KMS-11 (cell line): ENCODE measurements at regions not wholly inside any gene's neighbourhood (a gene's known extent, or its start where the extent isn't known, plus 50 kb on each side); places are given as distances from the start of the nearest gene placed in this dataset.
"Not testable (repeated sequence)": the region's sequence is repeated elsewhere in the genome, so short reads cannot be mapped to it uniquely, and the experiment has no call there.

ENCODE experiments used
- H2AFZ ChIP-seq: fragments of 200-600 bp; sonication (generic); 2 replicates; pipeline ENCODE4 v1.6.1; 2016; ENCODE audit warnings: antibody characterized with exemption, mixed run types, low read depth
- H3K27ac ChIP-seq: fragments of 200-600 bp; sonication (generic); 2 replicates; pipeline ENCODE4 v1.6.1; 2016; ENCODE audit warnings: mild to moderate bottlenecking, mixed run types
- H3K27me3 ChIP-seq: fragments of 200-600 bp; sonication (generic); 2 replicates; pipeline ENCODE4 v1.6.1; 2017; ENCODE audit warnings: mild to moderate bottlenecking, low read depth, mixed run types, moderate library complexity; ENCODE audit not compliant: insufficient read depth
- H3K36me3 ChIP-seq: fragments of 200-600 bp; sonication (generic); 2 replicates; pipeline ENCODE4 v1.6.1; 2017; ENCODE audit warnings: mild to moderate bottlenecking, mixed run types; ENCODE audit not compliant: insufficient read depth
- H3K4me1 ChIP-seq: fragments of 200-600 bp; sonication (generic); 2 replicates; pipeline ENCODE4 v1.6.1; 2016; ENCODE audit warnings: mild to moderate bottlenecking, low read depth, mixed run types; ENCODE audit not compliant: poor library complexity, severe bottlenecking
- H3K4me2 ChIP-seq: fragments of 200-600 bp; sonication (generic); 2 replicates; pipeline ENCODE4 v1.7.0; 2016; ENCODE audit warnings: mild to moderate bottlenecking, mixed run types
- H3K4me3 ChIP-seq: fragments of 200-600 bp; sonication (generic); IDR thresholded peaks from 2 replicates; pipeline ENCODE4 v1.6.1; 2017; ENCODE audit warnings: low read depth, low read length, mixed read lengths; ENCODE audit not compliant: insufficient read depth
- H3K79me2 ChIP-seq: fragments of 200-600 bp; sonication (generic); 2 replicates; pipeline ENCODE4 v1.6.1; 2016; ENCODE audit warnings: low read depth, mixed run types; ENCODE audit not compliant: insufficient read depth
- H3K9ac ChIP-seq: fragments of 200-600 bp; sonication (generic); 2 replicates; pipeline ENCODE4 v1.6.1; 2016; ENCODE audit warnings: mild to moderate bottlenecking, mixed run types
- H4K20me1 ChIP-seq: fragments of 200-600 bp; sonication (generic); 2 replicates; pipeline ENCODE4 v1.6.1; 2016; ENCODE audit warnings: mild to moderate bottlenecking, mixed run types; ENCODE audit not compliant: insufficient read depth
- CTCF ChIP-seq: fragments of 200-600 bp; sonication (generic); conservative IDR thresholded peaks from 2 replicates; pipeline ENCODE4 v1.6.1; 2017; ENCODE audit warnings: low read depth, mild to moderate bottlenecking, antibody characterized with exemption, low read length, moderate library complexity, mixed read lengths

GRCh38 chr13:22938576-22938975 is 242.2 kb upstream of the SGCG start:
- Histone ChIP-seq H3K4me3 (no peak overlapping the region), H3K27ac (no peak overlapping the region), H3K27me3 (no peaks in the 10 kb centered on the region), H2AFZ (no peak overlapping the region), H3K4me1 (no peaks in the 10 kb centered on the region), H3K4me2 (no peak overlapping the region), H4K20me1 (no peaks in the 10 kb centered on the region), H3K36me3 (no peaks in the 10 kb centered on the region), H3K9ac (no peak overlapping the region), H3K79me2 (no peaks in the 10 kb centered on the region)
- no peak for TF ChIP-seq CTCF

- Histone ChIP-seq H2AFZ (no peak overlapping the region), H3K4me1 (no peaks in the 10 kb centered on the region), H3K4me3 (no peak overlapping the region), H3K27me3 (no peaks in the 10 kb centered on the region), H4K20me1 (no peaks in the 10 kb centered on the region), H3K79me2 (no peaks in the 10 kb centered on the region), H3K9ac (no peak overlapping the region), H3K36me3 (no peaks in the 10 kb centered on the region), H3K27ac (no peak overlapping the region), H3K4me2 (no peak overlapping the region)
- no peak for TF ChIP-seq CTCF
These were observed 241.6 kb upstream of the SGCG start for GRCh38 chr13:22939157-22939556.

GRCh38 chr13:22940090-22940710 is 240.6 kb upstream of the SGCG start:
- no peak overlapping the region for H3K27ac ChIP-seq
- no peaks in the 10 kb centered on the region for H3K79me2 ChIP-seq
- H3K36me3 ChIP-seq, result no peaks in the 10 kb centered on the region
- H4K20me1 ChIP-seq, result no peaks in the 10 kb centered on the region
- TF ChIP-seq CTCF, result no peak
- no peaks in the 10 kb centered on the region for H3K27me3 ChIP-seq
- H3K4me3 ChIP-seq, result no peak overlapping the region
- no peak overlapping the region for H2AFZ ChIP-seq
- H3K9ac ChIP-seq, result no peak overlapping the region
- no peaks in the 10 kb centered on the region for H3K4me1 ChIP-seq
- no peak overlapping the region for H3K4me2 ChIP-seq

- H3K4me3 ChIP-seq, result no peak overlapping the region
- H3K79me2 ChIP-seq, result no peaks in the 10 kb centered on the region
- no peak for TF ChIP-seq CTCF
- no peaks in the 10 kb centered on the region for H4K20me1 ChIP-seq
- H2AFZ ChIP-seq, result no peak overlapping the region
- no peaks in the 10 kb centered on the region for H3K4me1 ChIP-seq
- H3K9ac ChIP-seq, result no peak overlapping the region
- no peaks in the 10 kb centered on the region for H3K27me3 ChIP-seq
- no peaks in the 10 kb centered on the region for H3K36me3 ChIP-seq
- no peak overlapping the region for H3K27ac ChIP-seq
- no peak overlapping the region for H3K4me2 ChIP-seq
These were observed 240.0 kb upstream of the SGCG start for GRCh38 chr13:22940736-22941135.

- not testable (repeated sequence) for H3K27me3 ChIP-seq, H3K4me3 ChIP-seq, H4K20me1 ChIP-seq, H2AFZ ChIP-seq, H3K36me3 ChIP-seq, H3K4me2 ChIP-seq, H3K9ac ChIP-seq, H3K79me2 ChIP-seq, H3K27ac ChIP-seq, H3K4me1 ChIP-seq
These were observed 239.3 kb upstream of the SGCG start for GRCh38 chr13:22941495-22941894.

GRCh38 chr13:22942831-22943230 is 237.9 kb upstream of the SGCG start:
- not testable (repeated sequence) for H3K4me1 ChIP-seq, H3K9ac ChIP-seq, H3K27ac ChIP-seq, H3K27me3 ChIP-seq, H3K4me2 ChIP-seq, H4K20me1 ChIP-seq, H3K36me3 ChIP-seq, H2AFZ ChIP-seq, H3K4me3 ChIP-seq, H3K79me2 ChIP-seq
